Osteocyte (in vitro differentiated cells): ENCODE measurements at regions not wholly inside any gene's neighbourhood (a gene's known extent, or its start where the extent isn't known, plus 50 kb on each side); places are given as distances from the start of the nearest gene placed in this dataset.

Experiments
- DNase-seq: peaks from one replicate; pipeline ENCODE4 v3.0.0; 2021; ENCODE audit warnings: mixed read lengths; ENCODE audit not compliant: unreplicated experiment; ENCODE audit errors: extremely low spot score
- H3K27ac Mint-ChIP-seq: one replicate; pipeline ENCODE4 v1.8.0; 2021; ENCODE audit warnings: mild to moderate bottlenecking, mixed read lengths; ENCODE audit not compliant: unreplicated experiment
- H3K27me3 Mint-ChIP-seq: one replicate; pipeline ENCODE4 v1.8.0; 2021; ENCODE audit warnings: mixed read lengths; ENCODE audit not compliant: unreplicated experiment
- H3K36me3 Mint-ChIP-seq: one replicate; pipeline ENCODE4 v1.8.0; 2021; ENCODE audit warnings: mixed read lengths; ENCODE audit not compliant: unreplicated experiment
- H3K4me1 Mint-ChIP-seq: one replicate; pipeline ENCODE4 v1.8.0; 2021; ENCODE audit warnings: mixed read lengths; ENCODE audit not compliant: unreplicated experiment
- H3K4me3 Mint-ChIP-seq: one replicate; pipeline ENCODE4 v1.8.0; 2021; ENCODE audit warnings: mild to moderate bottlenecking, moderate library complexity, mixed read lengths; ENCODE audit not compliant: unreplicated experiment
- H3K9me3 Mint-ChIP-seq: one replicate; pipeline ENCODE4 v1.8.0; 2021; ENCODE audit warnings: mixed read lengths; ENCODE audit not compliant: unreplicated experiment
- TF ChIP-seq, protein P1 (sequence below): fragments of 200-600 bp; sonication (generic); IDR thresholded peaks from 2 replicates; pipeline ENCODE4 v1.5.0; 2021; ENCODE audit warnings: antibody characterized with exemption, mild to moderate bottlenecking, moderate library complexity

DNA sequence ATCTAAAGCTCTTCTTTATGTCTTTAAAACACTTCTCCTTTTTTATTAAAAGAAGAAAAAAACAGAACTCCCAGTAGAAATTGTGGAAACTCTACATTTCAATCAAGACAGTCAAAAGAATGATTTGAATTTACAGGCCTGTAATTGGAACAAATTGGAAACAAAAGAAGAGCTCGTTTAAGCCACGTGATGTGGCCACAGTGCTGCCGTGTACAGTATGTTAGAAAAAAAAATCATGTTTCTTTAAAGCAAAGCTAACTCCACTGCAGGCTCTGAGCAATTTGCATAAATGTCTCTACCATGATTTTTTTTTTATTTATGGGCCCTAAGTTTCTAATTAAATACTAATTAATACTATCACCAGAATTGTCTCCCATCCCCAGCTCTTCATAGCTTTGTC lies 325.6 kb downstream of the ZSWIM6 start:
- H3K27ac Mint-ChIP-seq = no peak overlapping the region
- H3K4me3 Mint-ChIP-seq = no peak overlapping the region
- H3K9me3 Mint-ChIP-seq = no peaks in the 10 kb centered on the region
- TF ChIP-seq, protein P1, sequence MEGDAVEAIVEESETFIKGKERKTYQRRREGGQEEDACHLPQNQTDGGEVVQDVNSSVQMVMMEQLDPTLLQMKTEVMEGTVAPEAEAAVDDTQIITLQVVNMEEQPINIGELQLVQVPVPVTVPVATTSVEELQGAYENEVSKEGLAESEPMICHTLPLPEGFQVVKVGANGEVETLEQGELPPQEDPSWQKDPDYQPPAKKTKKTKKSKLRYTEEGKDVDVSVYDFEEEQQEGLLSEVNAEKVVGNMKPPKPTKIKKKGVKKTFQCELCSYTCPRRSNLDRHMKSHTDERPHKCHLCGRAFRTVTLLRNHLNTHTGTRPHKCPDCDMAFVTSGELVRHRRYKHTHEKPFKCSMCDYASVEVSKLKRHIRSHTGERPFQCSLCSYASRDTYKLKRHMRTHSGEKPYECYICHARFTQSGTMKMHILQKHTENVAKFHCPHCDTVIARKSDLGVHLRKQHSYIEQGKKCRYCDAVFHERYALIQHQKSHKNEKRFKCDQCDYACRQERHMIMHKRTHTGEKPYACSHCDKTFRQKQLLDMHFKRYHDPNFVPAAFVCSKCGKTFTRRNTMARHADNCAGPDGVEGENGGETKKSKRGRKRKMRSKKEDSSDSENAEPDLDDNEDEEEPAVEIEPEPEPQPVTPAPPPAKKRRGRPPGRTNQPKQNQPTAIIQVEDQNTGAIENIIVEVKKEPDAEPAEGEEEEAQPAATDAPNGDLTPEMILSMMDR = no peak
- H3K27me3 Mint-ChIP-seq = peaks cover 11% of the 10 kb centered on the region
- DNase-seq = no peak
- H3K4me1 Mint-ChIP-seq = peaks cover 8% of the 10 kb centered on the region
- no peaks in the 10 kb centered on the region for H3K36me3 Mint-ChIP-seq

DNA sequence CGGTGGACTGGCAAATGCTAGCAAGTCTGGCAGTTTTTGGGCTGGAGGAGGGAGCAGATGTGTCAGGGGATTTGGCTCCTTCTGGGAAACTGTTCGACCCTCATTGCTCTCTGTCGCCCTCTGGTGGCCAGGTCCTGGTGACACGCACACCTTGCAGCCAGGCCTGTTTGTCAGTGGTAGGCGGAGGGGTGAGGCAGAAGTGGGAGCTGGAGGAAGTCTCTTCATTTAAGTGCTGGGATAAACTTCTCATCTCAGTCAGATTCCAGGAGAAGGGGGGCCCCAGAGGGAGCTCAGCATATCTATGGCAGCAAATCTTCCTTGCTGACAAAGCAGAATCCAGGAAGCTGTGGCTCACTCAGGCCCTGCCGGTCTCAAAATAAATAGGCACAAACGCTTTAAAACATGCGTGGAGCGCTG lies 326.5 kb downstream of the ZSWIM6 start:
- Mint-ChIP-seq H3K4me3 (no peak overlapping the region), H3K4me1 (peaks cover 5% of the 10 kb centered on the region), H3K36me3 (no peaks in the 10 kb centered on the region), H3K9me3 (no peaks in the 10 kb centered on the region), H3K27ac (no peak overlapping the region), H3K27me3 (peaks cover 18% of the 10 kb centered on the region)
- peak; percentile 94 for DNase-seq
- TF ChIP-seq, protein P1 = peak; percentile 93

DNA sequence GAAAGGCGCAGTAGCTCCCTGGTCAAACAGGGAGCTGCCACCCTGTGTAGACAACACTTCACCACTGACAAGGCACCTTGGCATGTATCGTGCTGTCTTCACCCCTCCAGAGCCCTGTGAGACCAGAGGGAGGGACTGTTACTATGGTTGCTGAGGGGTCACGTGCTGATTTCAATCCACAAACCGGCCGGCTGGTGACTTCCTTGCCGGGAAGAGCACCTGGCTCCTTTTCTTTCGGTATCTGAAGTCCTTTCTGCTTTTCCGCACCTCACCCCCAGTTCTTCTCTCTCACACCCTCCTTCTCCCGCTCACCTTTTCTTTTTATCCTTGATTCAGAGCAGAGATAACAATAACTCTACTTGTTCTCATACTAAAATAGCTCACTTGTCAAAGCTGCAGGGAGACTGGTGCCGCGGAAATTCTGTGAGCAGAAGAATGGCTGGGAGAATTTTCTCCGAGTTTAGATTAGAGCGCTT lies 327.2 kb downstream of the ZSWIM6 start:
- Mint-ChIP-seq H3K9me3 (no peaks in the 10 kb centered on the region), H3K27me3 (peaks cover 24% of the 10 kb centered on the region), H3K36me3 (no peaks in the 10 kb centered on the region), H3K27ac (no peak overlapping the region), H3K4me1 (peaks cover 2% of the 10 kb centered on the region), H3K4me3 (no peak overlapping the region)
- DNase-seq = no peak
- TF ChIP-seq, protein P1 = no peak

DNA sequence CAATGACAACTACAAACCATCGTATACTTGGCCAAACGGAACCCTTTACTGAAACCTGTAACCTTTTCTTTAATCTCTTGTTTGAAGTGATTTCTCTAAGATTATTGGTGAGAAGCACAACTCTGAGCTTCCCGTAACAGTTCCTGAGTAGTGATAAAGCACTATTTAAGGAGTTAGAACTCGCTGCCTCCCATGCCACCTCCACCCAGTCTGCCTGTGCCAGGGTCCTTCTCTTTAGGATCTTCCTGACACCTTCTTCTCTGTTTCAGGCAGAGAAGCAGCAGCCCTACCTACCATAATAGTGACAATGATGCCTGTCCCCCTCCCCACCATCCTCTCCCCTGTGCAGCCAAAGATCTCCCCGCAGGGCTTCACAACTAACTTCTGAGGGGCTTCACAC lies 330.6 kb downstream of the ZSWIM6 start:
- peaks cover 39% of the 10 kb centered on the region for H3K27me3 Mint-ChIP-seq
- no peaks in the 10 kb centered on the region for H3K36me3 Mint-ChIP-seq
- H3K9me3 Mint-ChIP-seq = no peaks in the 10 kb centered on the region
- no peak overlapping the region for H3K4me3 Mint-ChIP-seq
- TF ChIP-seq, protein P1 = no peak
- H3K4me1 Mint-ChIP-seq = peaks cover 2% of the 10 kb centered on the region
- no peak for DNase-seq
- no peak overlapping the region for H3K27ac Mint-ChIP-seq

DNA sequence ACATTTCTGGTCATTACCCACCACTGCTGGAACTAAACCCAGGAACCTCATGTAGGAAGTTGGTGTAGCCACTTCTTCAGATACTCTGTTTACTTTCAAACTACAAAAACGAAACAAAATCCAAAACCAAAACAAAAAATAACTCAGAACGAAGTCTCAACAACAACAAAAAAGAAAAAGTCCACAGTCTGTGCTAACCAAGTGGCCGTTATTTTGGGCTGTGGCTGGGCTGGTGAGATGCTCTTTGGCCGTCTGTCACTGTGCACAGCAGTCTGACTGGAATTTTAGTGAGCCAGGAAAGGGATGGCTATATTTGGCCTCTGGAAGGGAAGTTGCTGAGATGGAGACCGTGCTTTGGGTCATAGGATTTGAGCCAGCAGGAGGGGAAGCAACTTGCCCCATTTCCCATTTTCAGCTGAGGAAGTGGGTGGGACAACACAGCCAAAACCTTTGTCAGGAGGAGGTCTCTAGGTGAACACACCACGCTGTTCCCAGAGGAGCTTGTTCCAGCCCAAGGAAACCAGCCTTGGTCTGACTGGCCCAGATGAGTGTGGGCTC lies 334.1 kb downstream of the ZSWIM6 start:
- no peak overlapping the region for H3K27ac Mint-ChIP-seq
- H3K27me3 Mint-ChIP-seq = peaks cover 50% of the 10 kb centered on the region
- no peaks in the 10 kb centered on the region for H3K9me3 Mint-ChIP-seq

More for the DNA sequence above, 334.1 kb downstream of the ZSWIM6 start:
- H3K36me3 Mint-ChIP-seq = no peaks in the 10 kb centered on the region
- no peak overlapping the region for H3K4me3 Mint-ChIP-seq
- H3K4me1 Mint-ChIP-seq = no peaks in the 10 kb centered on the region
- no peak for DNase-seq
- TF ChIP-seq, protein P1 = no peak
